ENCODE measurements at regions not wholly inside any gene's neighbourhood (a gene's known extent, or its start where the extent isn't known, plus 50 kb on each side); places are given as distances from the start of the nearest gene placed in this dataset.
A peak's percentile ranks its signal among the peaks of the same experiment; 100 is the strongest.

- no peak overlapping the region for H3K4me3 Mint-ChIP-seq
- no peaks in the 10 kb centered on the region for H3K9me3 Mint-ChIP-seq
- H3K27ac Mint-ChIP-seq, result no peak overlapping the region
- no peak for DNase-seq (ENCODE audit: extremely low spot score, unreplicated experiment)
- no peak for TF ChIP-seq CTCF (conservative IDR thresholded peaks at IDR 0.05)
- H3K27me3 Mint-ChIP-seq, result no peaks in the 10 kb centered on the region
- no peaks in the 10 kb centered on the region for H3K36me3 Mint-ChIP-seq
- H3K4me1 Mint-ChIP-seq (ENCODE audit: unreplicated experiment), result no peaks in the 10 kb centered on the region
Observed at GRCh38 chr2:81436256-81436655, 1131.7 kb upstream of the LRRTM1 start.

GRCh38 chr2:81412681-81413080, 1108.1 kb upstream of the LRRTM1 start:
- TF ChIP-seq CTCF (conservative IDR thresholded peaks at IDR 0.05), result no peak
- Mint-ChIP-seq H3K27ac (no peak overlapping the region), H3K36me3 (no peaks in the 10 kb centered on the region), H3K9me3 (no peaks in the 10 kb centered on the region), H3K4me1 (ENCODE audit: unreplicated experiment) (no peaks in the 10 kb centered on the region), H3K4me3 (no peak overlapping the region), H3K27me3 (peaks cover 5% of the 10 kb centered on the region)
- no peak for DNase-seq (ENCODE audit: extremely low spot score, unreplicated experiment)

GRCh38 chr2:81403508-81403907, 1099.0 kb upstream of the LRRTM1 start:
- peaks cover 53% of the 10 kb centered on the region for H3K27me3 Mint-ChIP-seq
- H3K27ac Mint-ChIP-seq, result no peak overlapping the region
- no peak overlapping the region for H3K4me3 Mint-ChIP-seq
- H3K4me1 Mint-ChIP-seq (ENCODE audit: unreplicated experiment), result no peaks in the 10 kb centered on the region
- DNase-seq (ENCODE audit: extremely low spot score, unreplicated experiment), result no peak
- no peaks in the 10 kb centered on the region for H3K36me3 Mint-ChIP-seq
- TF ChIP-seq CTCF (conservative IDR thresholded peaks at IDR 0.05), result no peak
- H3K9me3 Mint-ChIP-seq, result no peaks in the 10 kb centered on the region

- Mint-ChIP-seq H3K9me3 (peaks cover 5% of the 10 kb centered on the region), H3K36me3 (no peaks in the 10 kb centered on the region), H3K27me3 (peaks cover 56% of the 10 kb centered on the region), H3K27ac (no peak overlapping the region), H3K4me3 (no peak overlapping the region), H3K4me1 (ENCODE audit: unreplicated experiment) (peaks cover 5% of the 10 kb centered on the region)
- no peak for DNase-seq (ENCODE audit: extremely low spot score, unreplicated experiment)
- no peak for TF ChIP-seq CTCF (conservative IDR thresholded peaks at IDR 0.05)
Observed at GRCh38 chr2:81396417-81397019, 1092.0 kb upstream of the LRRTM1 start.

GRCh38 chr2:81395746-81396145, 1091.2 kb upstream of the LRRTM1 start:
- H3K27ac Mint-ChIP-seq, result no peak overlapping the region
- H3K9me3 Mint-ChIP-seq, result peaks cover 5% of the 10 kb centered on the region
- no peak for TF ChIP-seq CTCF (conservative IDR thresholded peaks at IDR 0.05)
- H3K27me3 Mint-ChIP-seq, result peaks cover 56% of the 10 kb centered on the region
- H3K36me3 Mint-ChIP-seq, result no peaks in the 10 kb centered on the region
- H3K4me1 Mint-ChIP-seq (ENCODE audit: unreplicated experiment), result peaks cover 5% of the 10 kb centered on the region
- DNase-seq (ENCODE audit: extremely low spot score, unreplicated experiment), result no peak
- H3K4me3 Mint-ChIP-seq, result no peak overlapping the region

GRCh38 chr2:81389203-81389602, 1084.7 kb upstream of the LRRTM1 start:
- H3K9me3 Mint-ChIP-seq, result peaks cover 10% of the 10 kb centered on the region
- no peaks in the 10 kb centered on the region for H3K4me1 Mint-ChIP-seq (ENCODE audit: unreplicated experiment)
- H3K27ac Mint-ChIP-seq, result no peak overlapping the region
- DNase-seq (ENCODE audit: extremely low spot score, unreplicated experiment), result no peak
- H3K27me3 Mint-ChIP-seq, result peaks cover 66% of the 10 kb centered on the region
- peak; percentile 55 for TF ChIP-seq CTCF (conservative IDR thresholded peaks at IDR 0.05)
- H3K4me3 Mint-ChIP-seq, result no peak overlapping the region
- no peaks in the 10 kb centered on the region for H3K36me3 Mint-ChIP-seq
